ENCODE measurements at regions not wholly inside any gene's neighbourhood (a gene's known extent, or its start where the extent isn't known, plus 50 kb on each side); places are given as distances from the start of the nearest gene placed in this dataset.

DNA sequence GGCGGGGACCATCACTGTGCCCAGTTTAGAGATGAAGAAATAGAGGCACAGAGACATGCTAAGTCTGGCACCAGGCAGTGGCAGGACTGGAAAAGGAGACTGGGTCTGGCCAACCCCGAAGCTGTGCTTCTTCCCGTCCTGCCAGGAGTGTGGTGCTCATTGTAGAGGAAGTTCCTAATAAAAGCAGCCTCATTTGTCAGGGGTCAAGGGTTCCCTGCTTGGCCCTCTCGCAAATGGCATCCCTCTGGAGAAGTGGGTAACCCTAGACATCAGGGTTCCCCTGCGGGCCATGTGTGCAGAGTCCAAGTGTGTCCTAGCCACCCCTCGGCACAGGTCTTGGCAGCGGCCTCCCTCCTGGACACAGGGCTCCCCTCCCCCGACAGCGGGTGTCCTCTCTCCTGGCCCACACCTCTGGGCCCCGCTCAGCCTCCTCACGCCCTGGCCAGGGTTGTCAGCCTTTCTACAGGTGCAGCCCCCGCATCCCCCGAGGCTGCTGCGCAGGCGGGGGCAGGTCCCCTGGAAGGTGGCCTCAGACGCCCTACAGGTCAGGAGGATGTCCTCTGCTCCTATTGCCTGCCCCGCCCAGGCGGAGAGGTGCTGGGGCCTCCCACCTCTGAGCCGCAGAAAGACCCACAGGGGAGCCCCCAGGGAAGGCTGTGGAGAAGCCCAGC is 61.8 kb upstream of the PRR20G start:
- no peak for DNase-seq (ENCODE audit: low read depth)

DNA sequence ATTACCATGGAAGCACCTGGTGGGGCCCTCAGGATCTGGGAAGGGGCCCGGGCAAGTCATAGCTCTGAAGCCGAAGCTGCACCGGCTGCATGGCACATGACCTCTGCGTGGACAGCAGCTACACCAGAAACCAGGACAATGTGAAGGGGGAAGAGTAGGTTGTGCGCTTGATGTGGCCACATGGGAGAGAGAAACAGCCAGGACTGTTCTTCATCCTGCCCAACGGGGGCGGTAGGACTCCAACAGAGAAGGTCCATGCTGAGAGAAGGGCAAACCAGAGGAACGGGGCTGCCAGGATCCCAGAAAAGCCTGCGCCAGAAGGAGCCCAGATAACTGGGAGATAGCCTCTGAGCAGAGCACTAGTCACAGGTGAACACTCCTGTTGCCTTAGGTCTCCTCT is 54.9 kb upstream of the PRR20G start:
- DNase-seq (ENCODE audit: low read depth) = no peak

DNA sequence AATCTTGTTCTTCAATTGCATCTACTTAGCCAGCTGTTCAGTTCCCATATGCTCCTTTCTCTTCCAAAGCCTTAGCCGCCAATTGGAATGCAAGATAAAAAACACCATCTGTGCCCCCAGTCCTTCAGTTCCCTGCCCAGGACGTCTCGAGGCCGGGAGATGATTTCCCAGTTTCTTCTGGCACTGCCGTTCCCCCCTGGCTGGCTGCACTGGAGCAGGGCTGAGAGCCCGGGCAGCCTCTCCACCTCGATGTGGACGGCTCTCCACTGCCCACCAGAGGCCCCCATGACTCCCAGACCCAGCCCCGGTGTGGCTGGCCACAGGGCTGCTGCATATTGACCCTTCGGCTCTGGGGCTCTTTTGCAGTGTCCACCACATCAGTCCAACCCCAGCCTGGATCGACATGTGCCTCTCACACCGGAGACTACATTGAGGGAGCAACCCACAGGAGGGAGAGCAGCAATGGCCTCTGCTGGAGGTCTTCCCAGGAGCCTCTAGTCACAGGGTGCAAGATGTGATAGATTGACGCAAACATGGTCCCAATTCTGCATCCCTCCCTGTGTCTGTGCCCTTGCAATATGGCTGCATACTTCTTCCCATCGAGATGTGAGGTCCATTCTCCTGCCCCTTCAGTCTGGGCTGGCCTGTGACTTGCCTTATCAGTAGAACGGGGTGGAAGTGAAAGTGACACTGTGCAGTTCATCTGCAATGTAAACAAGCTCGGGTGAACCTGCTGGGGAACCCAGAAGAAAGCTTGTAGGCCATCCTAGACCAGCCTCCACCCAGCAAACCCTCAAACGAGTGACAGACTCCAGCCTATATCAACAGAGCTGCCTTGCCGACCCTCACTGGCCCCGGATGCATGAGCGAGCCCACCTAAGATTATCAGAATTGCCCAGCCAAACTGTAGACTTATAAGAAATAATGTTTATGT is 52.3 kb upstream of the PRR20G start:
- no peak for DNase-seq (ENCODE audit: low read depth)

GRCh38 chr3:127339016-127339415 is 51.2 kb upstream of the PRR20G start:
- no peak for DNase-seq (ENCODE audit: low read depth)

- DNase-seq (ENCODE audit: low read depth) = no peak
Observed at GRCh38 chr3:127337911-127338531, 50.2 kb upstream of the PRR20G start.
